Suprapubic skin (tissue), 3 donors: ENCODE measurements at regions not wholly inside any gene's neighbourhood (a gene's known extent, or its start where the extent isn't known, plus 50 kb on each side); places are given as distances from the start of the nearest gene placed in this dataset.

Source experiments
- CTCF ChIP-seq, 2 donors: fragments of 200-600 bp in 1 of 2; fragments of 450-650 bp in 1 of 2; sonication (generic) in 1 of 2; IDR thresholded peaks; one replicate each; pipeline ENCODE4 v1.5.1; 2016 to 2019; ENCODE audit warnings: antibody characterized with exemption in 2 of 2, mild to moderate bottlenecking in 1 of 2, moderate library complexity in 1 of 2
- POLR2A ChIP-seq, 2 donors: fragments of 450-650 bp; IDR thresholded peaks; one replicate each; pipeline ENCODE4 v1.6.1; 2017; ENCODE audit warnings: antibody characterized with exemption in 2 of 2, mild to moderate bottlenecking in 2 of 2, moderate library complexity in 2 of 2

GRCh38 chr10:70964881-70965280 is 76.5 kb upstream of the PCBD1 start:
- TF ChIP-seq CTCF (IDR thresholded peaks at IDR 0.05) (no peak), POLR2A (IDR thresholded peaks at IDR 0.05) (no peak)
